WTC11 (cell line): ENCODE measurements at regions not wholly inside any gene's neighbourhood (a gene's known extent, or its start where the extent isn't known, plus 50 kb on each side); places are given as distances from the start of the nearest gene placed in this dataset.

Experiments
- ATAC-seq: fragments of 200-7000 bp; cut with Tn5 transposase; 2 replicates; pipeline ENCODE4 v1.10.0; 2021; ENCODE audit warnings: mild to moderate bottlenecking, moderate library complexity
- CTCF ChIA-PET: fragments of 300-600 bp; sonication (Branson Sonifier 250); formaldehyde crosslinking; loops from one replicate; lab custom pipeline; 2021; ENCODE audit warnings: antibody characterized with exemption; lab: Charles Lee
- POLR2A ChIA-PET: fragments of 350-600 bp; sonication (Branson Sonifier 250); formaldehyde crosslinking; loops from one replicate; lab custom pipeline; 2021; ENCODE audit warnings: antibody characterized with exemption; lab: Charles Lee
- DNase-seq: peaks from one replicate; pipeline ENCODE4 v3.0.0; 2021; ENCODE audit warnings: low spot score
- H3K27ac Mint-ChIP-seq: 2 replicates; pipeline ENCODE4 v1.8.0; 2021; ENCODE audit warnings: mixed read lengths
- H3K27me3 Mint-ChIP-seq: 2 replicates; pipeline ENCODE4 v1.8.0; 2021; ENCODE audit warnings: low read depth, mild to moderate bottlenecking, moderate library complexity, mixed read lengths
- H3K36me3 Mint-ChIP-seq: 2 replicates; pipeline ENCODE4 v1.8.0; 2021; ENCODE audit warnings: mixed read lengths
- H3K4me1 Mint-ChIP-seq: 2 replicates; pipeline ENCODE4 v1.8.0; 2022; ENCODE audit warnings: mixed read lengths
- H3K4me3 Mint-ChIP-seq: 2 replicates; pipeline ENCODE4 v1.8.0; 2021; ENCODE audit warnings: mild to moderate bottlenecking, moderate library complexity, mixed read lengths
- H3K9me3 Mint-ChIP-seq: 2 replicates; pipeline ENCODE4 v1.8.0; 2021; ENCODE audit warnings: mixed read lengths
- CTCF ChIP-seq: fragments of 200-600 bp; IDR thresholded peaks from 2 replicates; pipeline ENCODE4 v1.8.0; 2022; ENCODE audit warnings: antibody characterized with exemption
- E2F5 ChIP-seq: sonication (generic); formaldehyde crosslinking; IDR thresholded peaks from 2 replicates; pipeline ENCODE4 v1.8.1; 2022; ENCODE audit warnings: mild to moderate bottlenecking, moderate library complexity, missing genetic modification reagents
- GTF2I ChIP-seq: fragments of 250-450 bp; sonication (Bioruptor Pico); conservative IDR thresholded peaks from 2 replicates; pipeline ENCODE4 v1.4.0; 2021; ENCODE audit warnings: mild to moderate bottlenecking
- HMGA2 ChIP-seq: fragments of 250-450 bp; sonication (Bioruptor Pico); IDR thresholded peaks from 2 replicates; pipeline ENCODE4 v1.4.0; 2021; ENCODE audit warnings: mild to moderate bottlenecking, moderate library complexity
- IRF2 ChIP-seq: sonication (generic); formaldehyde crosslinking; IDR thresholded peaks from 2 replicates; pipeline ENCODE4 v1.8.0; 2022; ENCODE audit warnings: low read depth, missing genetic modification reagents, borderline replicate concordance
- KAT7 ChIP-seq: sonication (generic); formaldehyde crosslinking; IDR thresholded peaks from 2 replicates; pipeline ENCODE4 v1.8.1; 2023; ENCODE audit warnings: missing genetic modification reagents, mild to moderate bottlenecking, borderline replicate concordance
- MYBL2 ChIP-seq: sonication (generic); formaldehyde crosslinking; IDR thresholded peaks from 2 replicates; pipeline ENCODE4 v1.8.1; 2023; ENCODE audit warnings: mild to moderate bottlenecking, moderate library complexity, missing genetic modification reagents
- NR1H2 ChIP-seq: sonication (generic); formaldehyde crosslinking; IDR thresholded peaks from 2 replicates; pipeline ENCODE4 v1.9.0; 2021; ENCODE audit warnings: mild to moderate bottlenecking, moderate library complexity, missing genetic modification reagents
- NR3C1 ChIP-seq: sonication (generic); formaldehyde crosslinking; conservative IDR thresholded peaks from 2 replicates; pipeline ENCODE4 v1.8.1; 2023; ENCODE audit warnings: low read depth, mild to moderate bottlenecking, missing genetic modification reagents
- PRDM15 ChIP-seq: sonication (generic); formaldehyde crosslinking; IDR thresholded peaks from 2 replicates; pipeline ENCODE4 v1.8.0; 2022; ENCODE audit warnings: missing genetic modification reagents
- PREB ChIP-seq: sonication (generic); formaldehyde crosslinking; IDR thresholded peaks from 2 replicates; pipeline ENCODE4 v1.8.1; 2022; ENCODE audit warnings: mild to moderate bottlenecking, missing genetic modification reagents, moderate library complexity, borderline replicate concordance
- PRRX2 ChIP-seq: fragments of 250-450 bp; sonication (Bioruptor Pico); IDR thresholded peaks from 2 replicates; pipeline ENCODE4 v1.8.0; 2021; ENCODE audit warnings: mild to moderate bottlenecking
- RORB ChIP-seq: fragments of 250-450 bp; sonication (Bioruptor Pico); IDR thresholded peaks from 2 replicates; pipeline ENCODE4 v1.9.0; 2021; ENCODE audit warnings: mild to moderate bottlenecking
- SMAD4 ChIP-seq: sonication (generic); formaldehyde crosslinking; IDR thresholded peaks from 2 replicates; pipeline ENCODE4 v1.8.0; 2022; ENCODE audit warnings: mild to moderate bottlenecking, missing genetic modification reagents
- SP1 ChIP-seq: sonication (generic); formaldehyde crosslinking; conservative IDR thresholded peaks from 2 replicates; pipeline ENCODE4 v1.8.1; 2022; ENCODE audit warnings: missing genetic modification reagents
- ZNF263 ChIP-seq: sonication (generic); formaldehyde crosslinking; IDR thresholded peaks from 2 replicates; pipeline ENCODE4 v1.8.1; 2022; ENCODE audit warnings: low read depth, mild to moderate bottlenecking, moderate library complexity, missing genetic modification reagents
- TF ChIP-seq, protein P1 (sequence below): sonication (generic); formaldehyde crosslinking; IDR thresholded peaks from 2 replicates; pipeline ENCODE4 v1.8.1; 2023; ENCODE audit warnings: mild to moderate bottlenecking, missing genetic modification reagents, borderline replicate concordance
- TF ChIP-seq, protein P2 (sequence below): sonication (generic); formaldehyde crosslinking; IDR thresholded peaks from 2 replicates; pipeline ENCODE4 v1.8.1; 2023; ENCODE audit warnings: mild to moderate bottlenecking, missing genetic modification reagents, moderate library complexity

DNA sequence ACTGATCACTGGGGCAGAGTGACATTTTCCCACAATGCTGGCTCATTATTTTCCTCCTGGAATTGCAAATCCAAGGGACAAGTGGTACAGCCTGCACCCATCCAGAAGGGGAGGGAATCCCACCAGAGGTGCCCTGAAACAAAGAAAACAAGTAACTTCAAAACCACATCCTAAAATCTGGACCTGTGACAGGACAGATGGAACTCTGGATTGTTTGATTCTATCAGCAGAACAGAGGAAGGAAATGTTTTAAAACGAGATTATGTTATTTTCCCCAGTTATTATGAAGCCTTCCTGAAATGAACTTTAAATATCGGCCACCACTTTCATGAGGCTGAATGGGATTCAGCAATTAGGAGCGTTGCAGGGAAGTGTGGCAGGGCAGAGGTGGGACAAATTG is 62.2 kb upstream of the ECHDC3 start:
- Mint-ChIP-seq H3K27me3 (no peaks in the 10 kb centered on the region), H3K4me1 (peaks cover 4% of the 10 kb centered on the region), H3K27ac (no peak overlapping the region), H3K9me3 (no peaks in the 10 kb centered on the region)
- ATAC-seq (no peak), DNase-seq (no peak)
- no peak for TF ChIP-seq PREB (CRISPR knock-in tag)
- TF ChIP-seq SMAD4 (CRISPR knock-in tag), result no peak
- TF ChIP-seq NR1H2 (CRISPR knock-in tag), result no peak
- no peak for TF ChIP-seq ZNF263 (CRISPR knock-in tag)
- no peak for TF ChIP-seq RORB (CRISPR knock-in tag)
- no peak for TF ChIP-seq KAT7 (CRISPR knock-in tag)
- no peak for TF ChIP-seq MYBL2 (CRISPR knock-in tag)
- no peak for TF ChIP-seq E2F5 (CRISPR knock-in tag)
- no peak for TF ChIP-seq PRRX2 (CRISPR knock-in tag)
- TF ChIP-seq IRF2 (CRISPR knock-in tag), result no peak
- TF ChIP-seq, protein P1, sequence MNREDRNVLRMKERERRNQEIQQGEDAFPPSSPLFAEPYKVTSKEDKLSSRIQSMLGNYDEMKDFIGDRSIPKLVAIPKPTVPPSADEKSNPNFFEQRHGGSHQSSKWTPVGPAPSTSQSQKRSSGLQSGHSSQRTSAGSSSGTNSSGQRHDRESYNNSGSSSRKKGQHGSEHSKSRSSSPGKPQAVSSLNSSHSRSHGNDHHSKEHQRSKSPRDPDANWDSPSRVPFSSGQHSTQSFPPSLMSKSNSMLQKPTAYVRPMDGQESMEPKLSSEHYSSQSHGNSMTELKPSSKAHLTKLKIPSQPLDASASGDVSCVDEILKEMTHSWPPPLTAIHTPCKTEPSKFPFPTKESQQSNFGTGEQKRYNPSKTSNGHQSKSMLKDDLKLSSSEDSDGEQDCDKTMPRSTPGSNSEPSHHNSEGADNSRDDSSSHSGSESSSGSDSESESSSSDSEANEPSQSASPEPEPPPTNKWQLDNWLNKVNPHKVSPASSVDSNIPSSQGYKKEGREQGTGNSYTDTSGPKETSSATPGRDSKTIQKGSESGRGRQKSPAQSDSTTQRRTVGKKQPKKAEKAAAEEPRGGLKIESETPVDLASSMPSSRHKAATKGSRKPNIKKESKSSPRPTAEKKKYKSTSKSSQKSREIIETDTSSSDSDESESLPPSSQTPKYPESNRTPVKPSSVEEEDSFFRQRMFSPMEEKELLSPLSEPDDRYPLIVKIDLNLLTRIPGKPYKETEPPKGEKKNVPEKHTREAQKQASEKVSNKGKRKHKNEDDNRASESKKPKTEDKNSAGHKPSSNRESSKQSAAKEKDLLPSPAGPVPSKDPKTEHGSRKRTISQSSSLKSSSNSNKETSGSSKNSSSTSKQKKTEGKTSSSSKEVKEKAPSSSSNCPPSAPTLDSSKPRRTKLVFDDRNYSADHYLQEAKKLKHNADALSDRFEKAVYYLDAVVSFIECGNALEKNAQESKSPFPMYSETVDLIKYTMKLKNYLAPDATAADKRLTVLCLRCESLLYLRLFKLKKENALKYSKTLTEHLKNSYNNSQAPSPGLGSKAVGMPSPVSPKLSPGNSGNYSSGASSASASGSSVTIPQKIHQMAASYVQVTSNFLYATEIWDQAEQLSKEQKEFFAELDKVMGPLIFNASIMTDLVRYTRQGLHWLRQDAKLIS (CRISPR knock-in tag), result no peak
- no peak for TF ChIP-seq NR3C1
- no peak for TF ChIP-seq PRDM15 (CRISPR knock-in tag)
- TF ChIP-seq, protein P2, sequence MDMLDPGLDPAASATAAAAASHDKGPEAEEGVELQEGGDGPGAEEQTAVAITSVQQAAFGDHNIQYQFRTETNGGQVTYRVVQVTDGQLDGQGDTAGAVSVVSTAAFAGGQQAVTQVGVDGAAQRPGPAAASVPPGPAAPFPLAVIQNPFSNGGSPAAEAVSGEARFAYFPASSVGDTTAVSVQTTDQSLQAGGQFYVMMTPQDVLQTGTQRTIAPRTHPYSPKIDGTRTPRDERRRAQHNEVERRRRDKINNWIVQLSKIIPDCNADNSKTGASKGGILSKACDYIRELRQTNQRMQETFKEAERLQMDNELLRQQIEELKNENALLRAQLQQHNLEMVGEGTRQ (CRISPR knock-in tag), result no peak
- no peak for TF ChIP-seq HMGA2 (CRISPR knock-in tag)
- no peak for TF ChIP-seq CTCF
- no peak for TF ChIP-seq GTF2I (CRISPR knock-in tag)
- TF ChIP-seq SP1, result no peak
- TF ChIP-seq, all 79 proteins: peak for 0
- H3K4me3 Mint-ChIP-seq, result no peak overlapping the region
- CTCF ChIA-PET, result no interaction called here
- POLR2A ChIA-PET, result no interaction called here
- no peaks in the 10 kb centered on the region for H3K36me3 Mint-ChIP-seq
